ENCODE measurements at regions not wholly inside any gene's neighbourhood (a gene's known extent, or its start where the extent isn't known, plus 50 kb on each side); places are given as distances from the start of the nearest gene placed in this dataset.

DNA sequence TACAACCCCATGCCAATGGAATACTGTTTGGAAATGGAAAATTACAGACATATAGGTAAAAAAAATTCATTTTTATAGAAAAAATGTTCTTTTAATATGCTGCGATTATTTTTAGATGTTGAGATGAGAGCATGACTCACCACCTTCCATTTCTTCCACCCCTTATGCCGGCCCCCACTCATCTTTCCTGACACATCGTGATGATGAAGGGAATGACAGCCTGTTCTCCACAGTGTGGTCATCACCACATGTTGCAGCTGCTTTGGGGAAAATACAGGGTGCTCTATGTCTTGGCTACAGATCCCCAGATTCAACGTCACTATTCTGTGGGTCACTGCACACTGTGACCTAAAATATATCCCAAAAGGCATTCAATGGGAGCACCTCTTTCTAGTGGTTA lies 916.2 kb downstream of the METTL15 start:
- DNase-seq = no peak

DNA sequence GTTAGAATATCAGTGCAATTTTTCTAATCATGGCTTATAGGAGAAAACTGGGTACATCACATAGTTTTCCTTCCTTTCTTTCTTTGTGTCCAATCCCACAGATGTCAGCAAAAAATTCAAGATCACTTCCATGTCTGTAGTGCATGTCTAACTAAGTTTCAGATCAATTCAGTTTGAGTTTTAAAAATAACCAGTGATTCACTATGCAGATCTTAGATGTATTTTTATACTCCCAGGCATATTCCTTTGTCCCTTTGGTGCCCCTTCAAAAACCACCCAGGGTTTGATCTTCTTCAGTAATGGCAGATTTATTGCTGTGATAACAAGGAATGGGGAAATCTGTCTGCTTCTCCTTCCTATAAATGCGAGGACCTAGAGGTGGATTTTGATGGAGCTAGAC lies 915.6 kb downstream of the METTL15 start:
- DNase-seq = no peak

DNA sequence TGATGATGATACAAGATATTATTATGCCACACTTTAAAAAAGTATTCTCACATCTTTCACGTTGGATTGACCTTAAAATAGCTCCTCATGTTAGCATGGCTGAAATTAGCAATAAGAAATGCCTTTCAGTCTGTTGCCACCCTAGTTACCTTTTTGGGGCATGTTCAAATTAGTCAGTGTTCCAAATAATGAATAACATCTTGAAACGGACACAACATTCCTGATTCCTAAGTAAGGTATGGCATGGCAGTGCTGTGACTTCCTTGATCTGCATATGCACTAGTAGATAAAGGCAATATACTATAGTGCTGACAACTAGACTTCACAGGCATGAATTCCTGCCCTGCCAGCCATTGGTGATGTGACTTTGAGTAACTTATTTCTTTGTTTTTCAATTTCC lies 914.5 kb downstream of the METTL15 start:
- DNase-seq = no peak

DNA sequence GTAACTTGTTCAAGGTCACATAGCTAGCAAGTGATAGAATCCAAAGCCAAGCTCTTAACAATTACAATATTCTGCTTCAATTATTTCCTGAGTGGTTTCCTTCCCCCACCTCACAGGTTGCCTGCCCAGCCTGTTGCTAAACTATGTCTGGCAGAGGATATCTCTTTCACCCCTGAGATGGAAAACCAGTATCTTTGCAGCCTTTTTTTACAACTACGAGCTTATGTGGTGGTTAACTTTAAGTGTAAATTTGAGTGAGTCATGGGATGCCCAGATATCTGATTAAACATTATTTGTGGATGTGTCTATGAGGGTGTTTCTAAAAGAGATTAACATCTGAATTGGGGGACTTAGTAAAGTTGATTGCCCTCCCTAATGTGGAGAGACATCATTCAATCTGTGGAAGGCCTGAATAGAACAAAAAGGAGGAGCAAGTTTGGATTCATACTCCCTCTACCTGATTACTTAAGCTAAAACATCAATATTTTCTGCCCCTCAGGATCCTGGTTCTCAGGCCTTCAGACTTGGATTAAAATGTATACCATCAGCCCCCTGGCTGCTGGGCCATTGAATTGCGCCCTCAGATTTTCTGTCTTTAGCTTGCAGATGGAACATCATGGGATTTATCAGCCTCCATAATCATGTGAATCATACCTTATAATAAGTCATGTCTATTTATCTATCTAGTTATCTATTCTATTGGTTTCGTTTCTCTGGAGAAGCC lies 911.9 kb downstream of the METTL15 start:
- no peak for DNase-seq

DNA sequence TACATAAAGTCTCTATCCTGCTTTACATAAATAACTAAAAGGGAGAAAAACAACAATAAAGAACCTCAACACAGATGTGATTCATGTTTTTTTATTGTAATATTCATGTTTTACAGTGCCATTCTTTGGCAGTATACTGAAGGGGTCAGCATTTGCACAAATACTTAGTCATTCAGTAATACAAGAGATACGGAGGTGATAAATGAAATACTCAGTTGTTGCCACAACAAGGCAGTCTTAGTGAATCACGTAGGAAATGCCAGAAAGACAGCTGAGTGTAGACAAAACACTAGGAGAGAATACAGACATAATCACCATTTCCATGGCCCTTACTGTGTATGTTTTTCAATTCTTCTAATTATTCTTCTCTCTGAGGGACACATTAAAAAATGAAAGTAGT lies 910.4 kb downstream of the METTL15 start:
- no peak for DNase-seq

DNA sequence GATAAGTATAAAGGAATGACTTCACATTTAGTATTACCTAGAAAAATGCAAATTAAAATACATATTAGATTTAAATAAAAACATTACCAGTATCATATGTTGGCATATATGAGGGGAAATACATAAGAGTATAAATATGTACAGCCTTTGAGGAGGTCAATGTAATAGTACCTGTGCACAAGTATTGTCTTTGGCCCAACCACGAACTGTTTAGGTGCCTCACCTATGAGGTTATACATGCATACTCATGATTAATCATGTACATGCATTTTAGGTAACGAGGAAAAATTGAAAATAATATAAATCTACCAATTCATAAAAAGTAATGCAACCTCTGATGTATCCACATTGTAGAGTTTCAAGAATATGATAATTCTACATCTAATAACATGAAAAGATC lies 909.8 kb downstream of the METTL15 start:
- DNase-seq = no peak

DNA sequence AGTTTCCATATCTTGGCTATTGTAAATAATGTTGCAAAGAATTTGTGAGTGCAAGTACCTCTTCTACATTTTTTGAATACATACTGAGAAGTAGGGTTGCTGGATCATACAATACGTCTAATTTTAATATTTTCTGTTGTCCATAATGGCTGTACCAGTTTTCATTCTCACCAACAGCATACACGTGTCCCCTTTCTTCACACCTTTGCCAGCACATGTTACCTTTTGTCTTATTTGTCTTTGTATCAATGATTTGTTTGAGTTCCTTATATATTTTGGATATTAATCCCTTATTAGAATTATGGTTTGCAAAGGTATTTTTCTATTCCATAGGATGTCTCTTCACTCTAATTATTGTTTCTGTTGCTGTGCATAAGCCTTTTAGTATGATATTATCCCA lies 904.3 kb downstream of the METTL15 start:
- no peak for DNase-seq

DNA sequence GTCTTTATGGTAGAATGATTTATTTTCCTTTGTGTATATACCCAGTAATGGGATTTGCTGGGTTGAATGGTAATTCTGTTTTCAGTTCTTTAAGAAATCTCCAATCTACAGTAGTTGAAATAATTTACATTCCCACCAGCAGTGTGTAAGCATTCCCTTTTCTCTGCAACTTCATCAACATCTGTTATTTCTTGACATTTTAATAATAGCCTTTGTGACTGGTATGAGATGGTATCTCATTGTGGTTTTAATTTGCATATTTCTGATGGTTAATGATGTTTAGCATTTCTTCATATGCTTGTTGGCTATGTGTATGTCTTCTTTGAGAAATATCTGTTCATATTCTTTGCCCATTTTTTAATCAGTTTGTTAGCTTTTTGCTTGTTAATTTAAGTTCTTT lies 901.2 kb downstream of the METTL15 start:
- DNase-seq = no peak

DNA sequence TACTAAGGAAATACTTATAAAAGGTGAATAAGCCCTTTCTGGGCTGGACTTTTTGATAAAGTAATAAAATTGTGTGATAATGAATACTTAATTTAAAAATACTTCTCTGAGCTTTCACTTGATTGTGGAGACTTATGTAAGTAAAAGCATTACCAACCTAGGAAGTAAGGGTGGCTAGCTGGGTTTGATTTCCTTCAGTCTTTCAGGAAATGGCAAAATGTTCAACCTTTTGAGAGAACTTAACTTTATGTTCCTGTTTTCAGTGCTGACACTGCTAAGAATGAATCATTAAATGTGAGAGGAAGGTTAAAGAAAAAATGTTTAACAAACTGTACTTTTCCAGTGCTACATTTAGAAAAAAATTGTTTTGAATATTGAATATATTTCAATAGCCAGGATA lies 900.3 kb downstream of the METTL15 start:
- no peak for DNase-seq

DNA sequence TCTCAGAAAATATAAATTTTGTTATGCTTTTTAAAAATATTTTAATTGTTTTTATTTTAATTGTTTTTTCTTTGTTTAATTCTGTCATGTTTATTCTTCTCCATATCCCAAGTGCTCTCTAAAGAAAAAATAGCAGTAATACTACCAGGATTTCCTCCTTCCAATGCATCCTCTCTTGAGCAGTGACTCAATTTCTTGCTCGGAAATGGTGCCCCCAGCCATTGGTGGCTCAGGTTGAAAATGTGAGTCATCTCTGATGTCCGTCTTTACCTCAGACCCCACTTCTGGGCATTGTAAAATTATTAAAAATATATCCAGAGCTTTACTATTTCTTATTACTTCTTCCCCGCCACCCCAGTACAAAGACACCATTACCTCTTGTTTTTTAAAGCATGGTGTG lies 898.5 kb downstream of the METTL15 start:
- DNase-seq = no peak

DNA sequence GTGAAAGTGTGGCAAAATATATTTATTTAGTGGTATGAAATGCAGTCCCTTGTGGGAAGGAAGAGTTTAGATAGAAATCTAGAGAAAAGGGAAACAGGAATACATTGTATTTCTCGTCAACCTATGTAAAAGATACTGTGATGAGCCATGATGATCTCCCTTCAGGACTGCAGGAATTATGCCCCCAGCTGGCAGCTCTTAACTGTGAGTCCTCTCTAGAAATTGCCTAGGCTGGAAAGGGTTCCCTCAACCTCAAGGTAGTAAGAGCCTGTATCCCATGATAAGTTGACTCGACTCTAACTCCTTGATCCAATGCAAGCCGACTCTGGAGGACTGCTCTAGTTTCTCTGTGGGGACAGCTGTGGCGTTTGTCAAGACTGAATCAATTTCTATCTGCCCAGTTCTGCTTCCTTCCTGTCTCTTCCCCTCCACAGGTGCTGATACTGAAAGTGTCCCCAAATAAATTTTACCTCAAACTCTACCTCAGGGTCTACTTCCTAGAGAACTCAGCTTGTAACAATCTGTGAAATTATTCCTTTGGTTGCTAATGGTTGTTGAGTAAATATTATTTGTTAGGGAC lies 897.3 kb downstream of the METTL15 start:
- DNase-seq = no peak

DNA sequence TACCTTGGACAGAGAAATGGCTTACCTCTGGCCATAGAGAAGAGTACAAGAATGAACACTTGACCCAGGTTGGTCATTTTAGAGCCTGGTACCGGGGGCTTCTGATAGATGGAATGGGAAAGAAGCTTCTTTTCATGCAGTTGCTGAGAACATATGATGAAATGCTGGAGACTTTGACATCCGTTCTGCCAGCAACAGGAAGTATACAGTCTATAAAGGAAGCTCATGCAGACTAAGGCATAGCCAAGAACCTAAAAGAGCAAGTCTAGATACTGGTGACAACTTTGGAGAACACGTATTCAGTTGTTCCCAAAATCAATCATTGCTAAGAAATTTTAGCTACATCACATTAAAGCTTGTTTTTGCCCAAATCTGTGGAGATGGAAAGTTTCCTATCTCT lies 894.6 kb downstream of the METTL15 start:
- no peak for DNase-seq

DNA sequence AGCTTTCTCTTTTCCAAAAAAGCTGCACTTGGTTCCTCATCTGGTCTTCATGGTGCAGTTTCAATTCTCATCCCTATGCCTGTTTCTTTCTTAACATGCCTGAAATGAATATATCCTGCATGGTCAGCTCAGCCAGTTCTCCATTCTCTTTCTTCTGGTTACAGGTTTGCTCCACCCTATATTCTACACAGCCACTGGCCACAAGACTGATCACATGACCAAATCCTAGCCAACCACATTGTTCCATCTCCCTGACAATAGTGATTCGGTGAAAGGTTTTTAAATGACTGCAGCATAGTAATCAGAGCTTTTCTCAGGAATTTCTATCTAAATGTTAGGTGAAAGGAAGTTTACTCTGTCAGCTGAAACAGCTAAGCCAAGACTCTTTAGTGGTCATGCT lies 891.4 kb downstream of the METTL15 start:
- DNase-seq = no peak

DNA sequence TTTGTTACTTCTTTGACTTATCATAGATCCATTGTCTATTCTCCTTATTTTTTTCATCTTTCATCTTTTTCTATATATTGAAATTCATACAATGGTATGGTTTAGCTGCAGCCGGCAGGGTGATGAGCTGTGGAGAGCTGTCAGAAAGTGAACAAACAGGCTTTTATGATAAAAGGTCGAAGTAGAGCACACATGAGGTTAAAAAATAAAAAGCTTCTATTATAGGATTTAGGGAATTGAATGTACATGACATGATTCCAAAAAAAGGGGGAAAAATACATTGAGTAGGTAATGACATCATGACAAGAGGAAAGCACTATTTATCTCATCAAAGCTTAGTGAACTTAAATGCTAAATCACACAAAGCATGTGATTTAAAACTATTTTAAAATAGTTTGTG lies 884.8 kb downstream of the METTL15 start:
- DNase-seq = no peak

DNA sequence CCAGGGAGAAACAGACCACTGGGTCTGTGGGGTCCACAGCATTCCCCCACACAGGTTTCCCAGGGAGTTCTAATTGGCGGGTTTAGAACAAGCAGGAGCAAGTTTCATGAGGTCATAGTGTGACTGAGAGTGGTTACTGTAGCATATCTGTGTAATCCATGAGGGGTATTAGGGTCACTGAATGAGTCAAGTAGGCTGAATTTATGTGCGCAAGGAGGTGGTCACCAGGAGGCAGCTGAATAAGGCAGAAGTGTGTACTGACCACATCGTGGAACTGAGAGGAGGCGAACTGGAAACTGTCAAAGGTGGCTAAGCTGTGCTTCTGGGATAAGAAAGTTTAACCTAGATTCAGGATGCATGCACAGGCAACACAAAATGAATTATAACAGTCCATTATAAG lies 876.0 kb downstream of the METTL15 start:
- DNase-seq = no peak

DNA sequence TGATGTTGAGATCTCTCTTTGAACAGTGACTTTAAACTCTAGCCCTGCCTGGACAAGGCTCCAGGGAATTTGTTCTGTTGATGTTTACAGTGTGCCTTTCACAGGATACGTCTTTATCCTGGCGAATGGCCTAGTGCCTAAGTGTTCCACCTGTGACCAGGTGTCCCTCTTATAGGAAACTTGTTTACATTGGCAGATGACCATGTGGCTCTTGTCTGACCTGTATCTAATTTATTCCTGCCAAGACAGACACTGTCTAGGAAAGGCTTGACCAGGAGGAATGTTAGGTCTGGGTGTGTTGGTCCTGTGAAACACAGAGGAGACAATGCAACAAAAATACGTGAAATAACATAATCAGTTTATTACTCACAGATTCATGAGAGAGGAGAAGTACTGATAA lies 875.6 kb downstream of the METTL15 start:
- no peak for DNase-seq

DNA sequence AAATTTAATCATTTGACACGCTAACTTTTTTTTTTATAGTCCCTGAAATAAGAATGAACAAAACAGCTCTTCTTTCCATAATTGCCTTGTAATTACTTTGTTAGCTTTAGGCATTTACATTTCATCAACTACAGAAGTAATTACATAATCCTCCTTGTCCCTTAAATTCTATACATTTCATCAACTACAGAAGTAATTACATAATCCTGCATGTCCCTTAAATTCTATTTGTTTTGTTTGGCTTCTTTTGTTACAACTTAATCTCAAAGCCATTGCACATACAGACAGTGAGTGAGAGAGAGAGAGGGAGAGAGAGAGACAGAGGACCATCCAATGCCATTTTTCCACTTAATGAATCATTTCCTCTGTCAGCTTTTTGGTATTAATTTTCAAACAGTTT lies 873.2 kb downstream of the METTL15 start:
- no peak for DNase-seq

DNA sequence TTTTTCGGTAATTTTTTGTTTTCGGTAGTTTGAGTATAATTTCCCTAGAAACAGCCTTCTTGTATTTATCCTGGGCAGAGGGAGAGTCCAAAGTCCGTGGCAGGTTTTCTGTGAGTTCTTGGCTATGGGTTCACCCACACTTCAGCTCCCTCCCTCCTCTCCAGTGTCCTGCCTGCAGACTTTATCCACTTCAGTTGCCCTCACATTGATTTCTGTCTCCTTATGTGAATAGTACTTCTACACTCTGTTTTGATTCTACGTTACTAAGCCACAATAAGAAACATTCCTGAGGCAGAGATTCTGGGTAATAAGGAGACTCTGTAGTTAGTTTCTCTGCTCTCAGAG lies 868.6 kb downstream of the METTL15 start:
- DNase-seq = no peak

DNA sequence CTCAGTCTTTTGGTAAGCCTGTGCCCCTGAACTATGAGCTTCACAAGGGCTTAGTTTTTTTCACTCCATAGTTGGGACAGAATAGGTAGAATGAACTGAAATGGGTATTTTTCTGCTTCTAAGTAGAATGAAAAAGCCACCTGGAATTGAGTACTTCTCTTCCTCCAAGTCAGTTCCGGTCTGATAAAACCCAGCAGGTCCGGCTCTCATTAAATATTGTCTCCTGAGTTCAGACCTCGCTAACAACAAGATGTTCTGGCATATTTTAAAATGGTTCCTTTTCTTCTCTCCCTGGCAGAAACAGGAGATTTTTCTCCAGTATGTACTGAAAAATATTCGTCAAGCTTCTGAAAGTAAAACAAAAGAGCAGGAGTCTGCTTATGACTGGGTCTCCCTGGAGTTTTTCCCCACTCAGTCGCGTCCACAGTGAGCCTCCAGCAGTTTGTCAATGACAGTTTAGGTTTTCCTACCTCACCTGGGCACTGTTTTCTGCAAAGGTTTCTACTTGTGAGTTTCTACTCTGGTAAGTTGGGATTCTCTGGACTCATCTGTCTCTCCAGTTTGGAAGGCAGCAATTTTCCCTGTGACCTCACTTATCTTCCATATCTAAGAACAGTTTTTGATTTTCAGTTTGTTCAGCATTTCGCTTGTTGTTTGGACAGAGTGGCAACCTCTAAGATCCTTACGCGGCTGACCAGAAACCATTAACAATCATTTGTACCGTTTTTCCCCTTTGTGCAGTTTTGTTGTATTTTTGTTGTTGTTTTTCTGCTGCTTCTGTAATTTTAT lies 868.0 kb downstream of the METTL15 start:
- DNase-seq = no peak

DNA sequence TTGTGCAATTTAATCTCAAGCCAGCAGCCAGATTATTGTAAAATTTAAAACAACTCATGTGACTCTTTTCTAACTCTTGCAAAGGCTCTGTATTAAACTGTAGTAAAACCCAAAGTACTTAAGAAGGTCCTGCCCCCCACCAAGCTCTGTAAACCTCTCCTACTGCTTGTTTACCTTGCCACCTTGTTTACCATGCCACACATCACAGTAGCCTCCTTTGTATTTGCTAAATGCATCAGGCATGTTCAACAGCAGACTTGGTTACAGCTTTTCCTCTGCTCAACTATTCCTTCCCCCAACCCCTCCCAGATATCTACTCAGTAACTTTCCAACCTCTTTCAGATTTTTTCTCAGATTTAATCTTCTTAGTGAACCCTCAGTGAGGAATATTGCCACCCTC lies 861.6 kb downstream of the METTL15 start:
- no peak for DNase-seq

DNA sequence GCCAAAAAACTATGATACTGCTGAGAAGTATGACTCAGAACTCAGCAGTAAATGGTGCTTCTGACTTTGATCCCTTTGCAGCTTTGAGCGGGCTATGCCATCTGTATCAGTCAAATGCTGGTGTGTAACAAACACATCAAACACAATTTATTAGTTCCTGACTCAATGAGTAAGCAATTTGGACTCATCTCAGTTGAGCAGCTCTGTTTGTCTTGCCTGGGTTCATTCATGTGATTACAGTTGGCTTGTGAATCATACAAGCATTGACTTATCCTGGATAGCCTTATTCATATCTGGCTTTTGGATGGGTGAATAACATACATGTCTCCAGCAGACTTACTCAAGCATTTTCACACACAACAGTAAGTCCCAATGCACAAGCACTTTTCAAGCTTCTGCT lies 858.8 kb downstream of the METTL15 start:
- no peak for DNase-seq

DNA sequence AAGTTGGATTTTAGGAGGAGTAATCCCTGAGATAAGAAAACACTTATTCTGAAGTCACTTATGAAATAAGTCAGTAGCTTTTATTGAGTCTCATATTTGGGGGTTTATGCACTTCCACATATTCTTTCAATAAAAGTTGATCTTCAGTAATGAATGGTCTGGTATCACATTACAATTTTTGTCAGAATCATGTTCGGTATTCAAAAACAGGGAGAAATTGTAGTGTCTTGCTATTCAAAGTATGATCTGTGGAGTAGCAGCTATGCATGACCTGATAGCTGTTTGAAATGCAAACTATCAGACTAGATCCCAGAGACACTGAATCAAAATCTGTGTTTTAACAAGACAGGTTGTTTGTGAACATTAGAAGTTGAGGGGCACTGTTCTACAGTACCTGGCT lies 857.6 kb downstream of the METTL15 start:
- no peak for DNase-seq

DNA sequence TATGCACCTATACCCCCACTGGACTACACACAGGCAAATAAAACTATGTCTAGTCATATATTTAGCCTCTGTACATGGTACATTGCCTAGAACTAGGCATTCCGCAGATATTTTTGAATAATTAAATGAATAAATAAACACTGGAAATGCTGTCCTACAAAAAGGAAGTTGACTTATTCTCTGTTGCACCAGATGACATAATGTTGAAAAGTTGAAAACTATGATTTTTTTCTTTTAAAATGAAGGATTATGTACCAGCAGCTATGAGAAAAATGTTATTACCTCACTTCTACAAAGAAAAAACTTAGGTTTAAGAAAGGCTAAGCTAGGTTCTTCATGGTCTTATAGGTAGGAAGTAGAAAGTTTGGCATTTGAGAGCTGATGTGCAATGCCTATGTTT lies 856.6 kb downstream of the METTL15 start:
- DNase-seq = no peak

DNA sequence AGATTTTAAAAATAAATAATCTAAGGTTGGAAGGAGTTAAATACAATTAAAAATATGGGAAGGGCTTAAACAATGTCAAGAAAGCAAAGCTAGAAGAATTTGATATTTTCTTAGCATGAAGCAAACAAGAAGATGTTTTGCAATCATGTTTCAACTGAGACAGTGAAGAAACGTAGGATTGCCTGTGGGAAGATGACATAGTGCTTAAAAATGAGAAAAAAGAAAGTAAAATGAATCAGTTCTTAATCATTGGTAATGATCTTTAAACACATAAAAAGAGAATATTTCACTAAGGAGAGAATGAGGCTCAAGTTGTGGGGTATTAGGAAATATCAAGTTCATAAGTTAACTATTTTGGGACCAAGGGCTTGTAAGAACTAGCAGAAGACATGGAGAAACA lies 855.0 kb downstream of the METTL15 start:
- no peak for DNase-seq

DNA sequence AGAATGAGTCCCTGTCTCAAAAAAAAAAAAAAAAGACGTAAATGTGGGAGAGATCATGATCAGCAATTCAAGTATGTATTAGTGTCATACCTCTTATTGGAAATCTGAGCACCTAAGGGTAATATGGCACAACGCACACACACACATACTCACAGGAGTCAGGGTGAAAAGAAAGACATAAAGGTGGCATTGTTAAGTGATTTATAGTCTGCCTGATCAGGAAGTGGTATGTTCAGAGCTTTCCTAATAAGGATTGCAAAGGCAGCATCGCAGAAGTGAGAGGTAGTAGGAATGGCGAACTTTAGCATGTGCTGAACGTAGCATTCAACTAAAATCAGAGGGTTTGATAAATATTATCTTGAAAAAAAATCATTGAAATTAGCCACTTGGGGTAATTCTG lies 854.3 kb downstream of the METTL15 start:
- DNase-seq = no peak

Measured in hematopoietic multipotent progenitor cell treated with erythropoietin and hydrocortisone succinate and interleukin-3 and kit ligand, for 6 days (in vitro differentiated cells).